ENCODE measurements at regions not wholly inside any gene's neighbourhood (a gene's known extent, or its start where the extent isn't known, plus 50 kb on each side); places are given as distances from the start of the nearest gene placed in this dataset.
"Not testable (repeated sequence)": the region's sequence is repeated elsewhere in the genome, so short reads cannot be mapped to it uniquely, and the experiment has no call there.

- DNase-seq, result not testable (repeated sequence)
Observed at GRCh38 chr20:5452286-5452685, 135.5 kb upstream of the PROKR2 start.

DNA sequence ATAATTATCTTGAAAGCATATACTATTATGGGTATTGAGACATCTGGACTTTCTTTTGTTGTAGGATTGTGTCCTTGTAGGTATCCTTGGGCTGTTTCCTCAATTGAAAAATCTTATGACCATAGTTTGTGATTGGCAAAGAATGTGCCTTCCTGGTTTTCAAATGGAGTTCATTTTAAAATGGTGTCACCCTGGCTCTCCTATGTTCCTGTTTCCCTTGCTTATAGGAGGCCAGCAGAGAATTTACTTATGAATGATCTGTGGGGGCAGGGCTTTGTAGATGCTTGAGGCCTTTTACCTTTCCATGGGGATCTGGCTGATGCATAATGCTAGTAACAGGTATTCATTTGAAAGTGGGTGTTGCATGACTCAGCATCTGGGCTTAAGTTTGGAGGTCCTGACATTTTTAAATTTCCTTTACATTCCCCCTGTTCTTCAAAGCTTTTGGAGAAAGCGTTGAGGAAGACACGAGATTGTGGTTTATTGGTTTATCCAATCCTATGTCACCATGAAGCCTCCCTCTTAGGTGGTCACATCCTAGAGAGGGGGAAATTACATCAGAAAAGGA, 135.0 kb upstream of the PROKR2 start:
- no peak for DNase-seq

GRCh38 chr20:5448449-5449118, 131.8 kb upstream of the PROKR2 start:
- DNase-seq, result peak; percentile 46

- DNase-seq, result no peak
Observed at GRCh38 chr20:5447188-5447587, 130.4 kb upstream of the PROKR2 start.

- no peak for DNase-seq
Observed at GRCh38 chr20:5445611-5446010, 128.9 kb upstream of the PROKR2 start.

- DNase-seq, result no peak
Observed at GRCh38 chr20:5442101-5442500, 125.3 kb upstream of the PROKR2 start.

- DNase-seq, result no peak
Observed at GRCh38 chr20:5434116-5434515, 117.4 kb upstream of the PROKR2 start.

DNA sequence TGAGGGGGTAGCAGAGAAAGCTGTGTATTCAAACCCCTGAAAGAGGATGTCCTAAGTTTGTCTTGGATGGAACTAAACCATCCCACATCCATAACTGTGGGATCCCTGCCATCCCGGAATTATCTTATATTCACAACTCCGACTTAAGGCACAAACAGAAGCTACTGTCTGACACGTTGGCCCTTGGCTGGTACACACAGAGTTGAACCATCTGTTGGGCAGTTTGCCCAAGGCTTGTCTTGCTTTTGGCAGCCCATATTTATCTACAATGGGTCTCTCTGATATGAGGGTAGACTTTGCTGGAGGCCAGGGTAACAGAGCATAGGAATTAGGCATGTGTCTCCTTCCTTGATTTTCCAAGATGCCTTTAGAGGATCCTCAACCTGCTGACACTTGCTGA, 116.6 kb upstream of the PROKR2 start:
- DNase-seq, result no peak

DNA sequence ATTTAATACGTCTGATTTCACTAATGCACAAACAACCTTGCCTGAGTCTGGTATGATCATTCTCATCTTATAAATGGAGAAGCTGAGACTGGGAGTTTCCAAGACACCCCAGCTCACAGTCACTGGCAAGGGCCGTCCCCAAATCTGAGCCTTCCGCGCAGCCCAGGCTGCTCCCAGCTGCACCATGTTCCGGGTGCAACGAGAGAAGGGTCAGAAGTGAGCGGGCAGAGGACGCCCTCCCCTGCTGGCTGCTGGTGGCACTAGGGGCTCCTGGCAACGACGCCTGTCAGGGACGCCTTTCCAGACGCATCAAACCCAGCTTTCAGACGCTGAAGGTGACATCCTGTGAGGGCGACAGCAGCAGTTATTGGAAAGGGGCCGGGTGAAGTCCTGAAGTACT, 115.3 kb upstream of the PROKR2 start:
- DNase-seq, result no peak

DNA sequence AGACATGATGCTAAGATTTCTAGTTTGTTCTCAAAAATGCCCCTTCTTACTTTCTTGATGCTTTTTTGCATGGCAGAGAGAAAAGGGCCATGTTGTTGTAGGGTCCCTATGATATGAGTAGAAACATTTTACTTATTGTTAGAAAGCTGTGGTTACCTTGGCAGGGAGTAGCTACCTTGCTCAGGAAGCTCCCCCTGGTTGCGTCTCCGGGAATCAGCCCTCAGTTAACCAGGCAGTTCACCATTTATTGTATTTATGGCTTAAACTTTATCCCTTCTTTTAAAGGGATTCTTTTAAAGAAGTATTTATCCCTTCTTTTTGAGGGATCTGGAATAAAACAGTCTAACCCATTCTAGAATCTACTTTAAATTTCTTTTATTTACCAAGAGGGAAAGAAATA, 113.9 kb upstream of the PROKR2 start:
- no peak for DNase-seq

DNA sequence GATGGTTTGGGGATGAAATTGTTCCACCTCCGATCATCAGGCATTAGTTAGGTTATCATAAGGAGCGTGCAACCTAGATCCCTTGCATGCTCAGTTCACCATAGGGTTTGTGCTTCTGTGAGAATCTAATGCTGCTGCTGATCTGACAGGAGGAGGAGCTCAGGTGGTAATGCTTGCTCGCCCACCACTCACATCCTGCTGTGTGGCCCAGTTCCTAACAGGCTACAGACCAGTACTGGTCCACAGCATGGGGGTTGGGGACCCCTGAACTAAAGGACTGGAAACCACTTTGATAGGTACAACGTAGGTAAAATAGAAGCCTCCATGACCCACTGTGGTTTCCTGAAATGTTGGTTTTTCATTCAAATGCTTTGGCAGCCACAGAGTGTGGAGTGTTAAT, 109.3 kb upstream of the PROKR2 start:
- no peak for DNase-seq

DNA sequence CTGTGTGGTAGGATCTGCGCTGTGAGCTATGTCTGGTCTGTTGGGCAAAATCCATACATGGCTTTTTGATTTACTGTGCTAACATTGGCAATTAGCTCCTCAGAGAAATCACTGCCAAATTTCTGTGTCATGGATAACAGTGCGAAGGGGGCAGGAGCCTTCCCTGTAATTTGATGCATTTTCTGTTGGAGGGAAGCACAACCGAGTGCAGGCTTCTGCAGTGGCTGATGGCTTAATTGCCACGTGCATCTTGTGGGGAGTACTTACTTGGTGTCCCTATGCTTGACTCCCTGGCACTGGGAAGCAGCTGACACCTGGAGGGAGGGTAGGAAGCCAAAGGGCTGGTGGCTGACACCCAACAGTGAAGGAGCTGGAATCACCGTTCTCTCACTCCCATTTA, 99.3 kb upstream of the PROKR2 start:
- DNase-seq, result no peak

DNA sequence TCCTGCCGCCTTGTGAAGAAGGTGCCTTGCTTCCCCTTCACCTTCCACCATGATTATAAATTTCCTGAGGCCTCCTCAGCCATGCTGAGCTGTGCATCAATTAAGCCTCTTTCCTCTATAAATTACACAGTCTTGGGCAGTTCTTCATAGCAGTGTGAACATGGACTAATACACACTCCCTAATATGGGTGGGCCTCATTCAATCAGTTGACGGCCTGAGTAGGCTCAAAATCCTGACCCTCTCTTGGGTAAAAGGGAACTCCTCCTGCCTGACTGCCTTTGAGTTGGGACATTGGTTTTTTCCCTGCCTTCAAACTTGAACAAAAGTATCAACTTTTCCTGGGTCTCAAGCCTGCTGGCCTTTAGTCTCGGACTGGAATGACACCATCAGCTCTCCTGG, 96.6 kb upstream of the PROKR2 start:
- no peak for DNase-seq

DNA sequence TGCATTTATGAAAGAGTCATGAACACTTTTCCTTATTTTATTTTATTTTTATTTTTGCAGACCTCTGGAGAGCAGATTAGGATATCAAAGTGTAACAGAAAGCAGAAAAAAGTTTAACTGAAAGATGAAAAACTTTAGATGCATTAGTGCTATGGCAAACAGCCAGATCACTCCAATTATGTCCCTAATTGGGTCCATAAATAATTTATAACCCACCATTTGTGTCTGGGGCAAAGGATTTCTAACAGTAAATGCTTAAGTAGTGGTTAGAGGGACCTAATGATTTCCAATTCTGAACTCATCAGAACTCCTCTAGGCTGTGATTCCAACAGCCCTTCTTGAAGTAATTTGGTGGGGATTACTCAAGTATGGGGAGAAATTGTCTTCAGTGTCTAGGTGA, 93.7 kb upstream of the PROKR2 start:
- DNase-seq, result no peak

DNA sequence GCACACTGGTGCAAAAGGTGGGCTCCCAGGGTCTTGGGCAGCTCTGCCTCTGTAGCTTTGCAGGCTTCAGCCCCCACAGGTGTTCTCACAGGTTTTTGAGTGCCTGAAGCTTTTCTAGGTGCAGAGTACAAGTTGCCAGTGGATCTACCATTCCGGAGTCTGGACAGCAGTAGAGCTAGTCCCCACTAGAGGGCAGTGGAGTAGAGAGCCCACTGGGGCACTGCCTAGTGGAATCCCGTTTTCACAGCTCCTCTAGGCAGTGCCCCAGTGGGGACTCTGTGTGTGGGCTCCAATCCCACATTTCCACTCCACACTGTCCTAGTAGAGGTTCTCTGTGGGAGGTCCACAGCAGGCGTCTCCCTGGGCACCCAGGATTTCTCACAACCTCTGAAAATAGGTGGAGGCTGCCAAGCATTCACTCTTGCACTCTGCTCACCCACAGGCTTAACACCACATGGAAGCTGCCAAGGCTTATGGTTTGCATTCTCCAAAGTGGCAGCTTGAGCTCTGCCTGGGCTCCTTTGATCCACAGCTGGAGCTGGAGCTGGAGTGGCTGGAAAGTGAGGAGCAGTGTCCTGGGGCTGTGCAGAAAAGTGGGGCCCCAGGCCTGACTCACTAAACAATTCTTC, 86.3 kb upstream of the PROKR2 start:
- DNase-seq, result peak; percentile 39

DNA sequence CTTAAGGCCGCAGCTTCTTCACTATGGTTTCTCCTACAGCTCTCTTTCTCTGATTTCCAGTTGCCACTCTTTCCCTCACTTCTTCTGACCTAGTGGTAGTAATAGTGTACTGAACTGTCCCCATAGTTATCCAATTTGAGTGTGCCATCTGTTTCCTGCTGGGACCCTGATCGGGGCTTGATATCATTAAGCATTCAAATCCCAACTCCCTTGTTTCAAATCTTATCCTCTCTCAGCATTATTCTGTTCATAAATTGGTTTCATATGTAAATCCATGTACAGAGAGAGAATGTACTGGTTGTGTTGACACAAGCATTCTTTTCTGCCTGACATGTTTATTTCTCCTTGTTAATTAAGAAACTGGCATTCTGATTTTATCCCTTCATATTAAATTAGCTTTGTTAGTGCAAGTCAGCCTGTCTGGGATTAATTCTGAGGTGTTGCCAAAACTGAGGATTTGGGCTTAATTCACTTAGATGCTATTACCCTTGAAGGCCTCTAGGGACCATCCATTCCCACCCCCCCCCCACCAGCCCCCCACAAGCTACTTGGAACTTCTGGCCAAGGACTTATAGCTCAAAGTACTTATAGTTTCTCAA, 84.6 kb upstream of the PROKR2 start:
- DNase-seq, result no peak

- no peak for DNase-seq
Observed at GRCh38 chr20:5400164-5400762, 83.5 kb upstream of the PROKR2 start.

DNA sequence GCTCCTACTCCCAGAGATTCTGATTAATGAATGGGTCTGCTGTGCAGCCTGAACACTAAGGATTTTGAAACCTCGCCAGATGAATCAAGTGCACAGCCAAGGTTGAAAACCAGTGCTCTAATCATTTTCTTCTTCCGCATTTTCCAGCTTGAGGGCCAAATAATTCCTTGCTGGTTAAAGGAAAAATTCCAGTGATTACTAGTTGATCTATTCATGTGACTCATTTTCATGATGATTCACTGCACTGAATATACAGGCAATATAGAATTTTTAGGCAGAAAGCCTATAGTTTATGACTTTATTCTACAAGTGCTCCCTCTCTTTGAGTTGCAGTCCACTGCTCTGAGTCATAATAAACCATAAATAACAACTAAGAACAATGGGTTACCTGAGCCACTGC, 80.6 kb upstream of the PROKR2 start:
- no peak for DNase-seq

DNA sequence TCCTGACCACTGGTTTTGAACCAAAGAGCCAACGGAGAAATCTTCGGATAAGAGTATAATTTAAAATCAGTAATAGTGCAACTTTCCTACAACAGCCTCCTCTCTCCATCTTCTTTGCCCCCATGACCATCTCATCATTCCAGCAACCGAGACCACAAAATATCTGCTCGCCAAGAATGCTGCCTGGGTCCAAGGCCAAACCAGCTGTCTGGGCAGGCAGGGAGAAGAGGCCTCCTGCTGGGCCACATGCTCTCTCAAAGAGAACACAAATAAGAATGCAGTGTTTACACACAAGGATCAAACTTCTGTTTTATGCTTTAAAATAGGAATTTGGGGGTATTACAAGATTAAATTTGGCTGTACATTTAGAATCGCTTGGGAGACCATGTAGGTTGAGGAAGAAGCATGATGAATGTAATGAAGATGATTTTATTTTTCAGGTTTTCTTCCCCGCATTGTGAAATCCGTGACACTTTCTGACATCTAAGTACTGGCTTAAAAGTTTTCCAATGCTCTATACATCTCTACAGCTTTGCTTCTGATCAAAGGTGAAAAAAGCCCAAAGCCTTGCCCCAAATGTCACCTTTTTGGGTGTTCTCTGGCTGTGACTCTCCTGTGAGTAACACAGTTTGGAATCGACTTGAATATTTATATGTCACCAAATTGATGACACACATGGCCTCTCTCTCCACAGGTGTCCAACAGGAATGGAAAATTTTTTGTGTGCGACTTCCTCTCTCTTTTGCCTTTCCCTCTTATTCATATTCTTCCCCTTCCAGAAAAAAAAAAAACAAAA, 79.4 kb upstream of the PROKR2 start:
- DNase-seq, result no peak

- no peak for DNase-seq
Observed at GRCh38 chr20:5393218-5393870, 76.6 kb upstream of the PROKR2 start.

DNA sequence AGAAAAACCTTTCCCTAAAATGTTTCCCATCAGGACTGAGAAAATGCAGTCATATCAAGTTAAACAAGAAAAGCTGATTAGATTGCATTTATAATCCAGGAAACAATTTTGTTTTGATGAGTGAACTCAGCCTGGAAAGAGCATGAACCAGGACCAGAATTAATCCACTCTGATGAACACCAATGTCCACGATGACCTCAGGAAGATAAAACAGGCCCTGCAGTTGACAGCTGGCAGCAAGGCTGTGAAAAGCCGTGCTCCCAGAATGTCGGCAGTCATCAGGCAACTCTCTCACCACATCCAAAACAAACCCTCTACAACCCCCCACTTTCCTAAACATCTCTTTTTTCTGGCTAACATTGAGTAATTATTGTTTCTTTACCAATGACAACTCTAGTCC, 74.0 kb upstream of the PROKR2 start:
- no peak for DNase-seq

- not testable (repeated sequence) for DNase-seq
Observed at GRCh38 chr20:5386846-5387245, 70.1 kb upstream of the PROKR2 start.
